ENCODE measurements at regions not wholly inside any gene's neighbourhood (a gene's known extent, or its start where the extent isn't known, plus 50 kb on each side); places are given as distances from the start of the nearest gene placed in this dataset.

GRCh38 chr9:129387822-129388221 is 209.8 kb upstream of the IER5L start:
- TF ChIP-seq, protein P1, sequence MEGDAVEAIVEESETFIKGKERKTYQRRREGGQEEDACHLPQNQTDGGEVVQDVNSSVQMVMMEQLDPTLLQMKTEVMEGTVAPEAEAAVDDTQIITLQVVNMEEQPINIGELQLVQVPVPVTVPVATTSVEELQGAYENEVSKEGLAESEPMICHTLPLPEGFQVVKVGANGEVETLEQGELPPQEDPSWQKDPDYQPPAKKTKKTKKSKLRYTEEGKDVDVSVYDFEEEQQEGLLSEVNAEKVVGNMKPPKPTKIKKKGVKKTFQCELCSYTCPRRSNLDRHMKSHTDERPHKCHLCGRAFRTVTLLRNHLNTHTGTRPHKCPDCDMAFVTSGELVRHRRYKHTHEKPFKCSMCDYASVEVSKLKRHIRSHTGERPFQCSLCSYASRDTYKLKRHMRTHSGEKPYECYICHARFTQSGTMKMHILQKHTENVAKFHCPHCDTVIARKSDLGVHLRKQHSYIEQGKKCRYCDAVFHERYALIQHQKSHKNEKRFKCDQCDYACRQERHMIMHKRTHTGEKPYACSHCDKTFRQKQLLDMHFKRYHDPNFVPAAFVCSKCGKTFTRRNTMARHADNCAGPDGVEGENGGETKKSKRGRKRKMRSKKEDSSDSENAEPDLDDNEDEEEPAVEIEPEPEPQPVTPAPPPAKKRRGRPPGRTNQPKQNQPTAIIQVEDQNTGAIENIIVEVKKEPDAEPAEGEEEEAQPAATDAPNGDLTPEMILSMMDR (tag by site-specific recombination; IDR thresholded peaks at IDR 0.05) = no peak
- no peak for TF ChIP-seq ZNF423 (tag by site-specific recombination; IDR thresholded peaks at IDR 0.05)
- TF ChIP-seq, protein P2, sequence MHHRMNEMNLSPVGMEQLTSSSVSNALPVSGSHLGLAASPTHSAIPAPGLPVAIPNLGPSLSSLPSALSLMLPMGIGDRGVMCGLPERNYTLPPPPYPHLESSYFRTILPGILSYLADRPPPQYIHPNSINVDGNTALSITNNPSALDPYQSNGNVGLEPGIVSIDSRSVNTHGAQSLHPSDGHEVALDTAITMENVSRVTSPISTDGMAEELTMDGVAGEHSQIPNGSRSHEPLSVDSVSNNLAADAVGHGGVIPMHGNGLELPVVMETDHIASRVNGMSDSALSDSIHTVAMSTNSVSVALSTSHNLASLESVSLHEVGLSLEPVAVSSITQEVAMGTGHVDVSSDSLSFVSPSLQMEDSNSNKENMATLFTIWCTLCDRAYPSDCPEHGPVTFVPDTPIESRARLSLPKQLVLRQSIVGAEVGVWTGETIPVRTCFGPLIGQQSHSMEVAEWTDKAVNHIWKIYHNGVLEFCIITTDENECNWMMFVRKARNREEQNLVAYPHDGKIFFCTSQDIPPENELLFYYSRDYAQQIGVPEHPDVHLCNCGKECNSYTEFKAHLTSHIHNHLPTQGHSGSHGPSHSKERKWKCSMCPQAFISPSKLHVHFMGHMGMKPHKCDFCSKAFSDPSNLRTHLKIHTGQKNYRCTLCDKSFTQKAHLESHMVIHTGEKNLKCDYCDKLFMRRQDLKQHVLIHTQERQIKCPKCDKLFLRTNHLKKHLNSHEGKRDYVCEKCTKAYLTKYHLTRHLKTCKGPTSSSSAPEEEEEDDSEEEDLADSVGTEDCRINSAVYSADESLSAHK (tag by site-specific recombination; IDR thresholded peaks at IDR 0.05) = no peak
- no peak for TF ChIP-seq KLF16 (tag by site-specific recombination; IDR thresholded peaks at IDR 0.05)
- TF ChIP-seq ZBTB20 (tag by site-specific recombination; IDR thresholded peaks at IDR 0.05) = no peak
- TF ChIP-seq ZNF704 (tag by site-specific recombination; IDR thresholded peaks at IDR 0.05) = no peak
- no peak for TF ChIP-seq YY1 (tag by site-specific recombination; IDR thresholded peaks at IDR 0.05)
- no peak for TF ChIP-seq ZSCAN30 (tag by site-specific recombination; IDR thresholded peaks at IDR 0.05)
- TF ChIP-seq, protein P3, sequence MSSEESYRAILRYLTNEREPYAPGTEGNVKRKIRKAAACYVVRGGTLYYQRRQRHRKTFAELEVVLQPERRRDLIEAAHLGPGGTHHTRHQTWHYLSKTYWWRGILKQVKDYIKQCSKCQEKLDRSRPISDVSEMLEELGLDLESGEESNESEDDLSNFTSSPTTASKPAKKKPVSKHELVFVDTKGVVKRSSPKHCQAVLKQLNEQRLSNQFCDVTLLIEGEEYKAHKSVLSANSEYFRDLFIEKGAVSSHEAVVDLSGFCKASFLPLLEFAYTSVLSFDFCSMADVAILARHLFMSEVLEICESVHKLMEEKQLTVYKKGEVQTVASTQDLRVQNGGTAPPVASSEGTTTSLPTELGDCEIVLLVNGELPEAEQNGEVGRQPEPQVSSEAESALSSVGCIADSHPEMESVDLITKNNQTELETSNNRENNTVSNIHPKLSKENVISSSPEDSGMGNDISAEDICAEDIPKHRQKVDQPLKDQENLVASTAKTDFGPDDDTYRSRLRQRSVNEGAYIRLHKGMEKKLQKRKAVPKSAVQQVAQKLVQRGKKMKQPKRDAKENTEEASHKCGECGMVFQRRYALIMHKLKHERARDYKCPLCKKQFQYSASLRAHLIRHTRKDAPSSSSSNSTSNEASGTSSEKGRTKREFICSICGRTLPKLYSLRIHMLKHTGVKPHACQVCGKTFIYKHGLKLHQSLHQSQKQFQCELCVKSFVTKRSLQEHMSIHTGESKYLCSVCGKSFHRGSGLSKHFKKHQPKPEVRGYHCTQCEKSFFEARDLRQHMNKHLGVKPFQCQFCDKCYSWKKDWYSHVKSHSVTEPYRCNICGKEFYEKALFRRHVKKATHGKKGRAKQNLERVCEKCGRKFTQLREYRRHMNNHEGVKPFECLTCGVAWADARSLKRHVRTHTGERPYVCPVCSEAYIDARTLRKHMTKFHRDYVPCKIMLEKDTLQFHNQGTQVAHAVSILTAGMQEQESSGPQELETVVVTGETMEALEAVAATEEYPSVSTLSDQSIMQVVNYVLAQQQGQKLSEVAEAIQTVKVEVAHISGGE (tag by site-specific recombination; conservative IDR thresholded peaks at IDR 0.05; ENCODE audit: low read depth) = no peak
- TF ChIP-seq ZNF404 (tag by site-specific recombination; IDR thresholded peaks at IDR 0.05) = no peak
